ENCODE measurements at regions not wholly inside any gene's neighbourhood (a gene's known extent, or its start where the extent isn't known, plus 50 kb on each side); places are given as distances from the start of the nearest gene placed in this dataset.
A peak's percentile ranks its signal among the peaks of the same experiment; 100 is the strongest.
"Not testable (repeated sequence)": the region's sequence is repeated elsewhere in the genome, so short reads cannot be mapped to it uniquely, and the experiment has no call there.

GRCh38 chr15:24318981-24319380 is 356.6 kb upstream of the NPAP1 start:
- intact Hi-C loops (cut with micrococcal nuclease): no loop called here
- Histone ChIP-seq H3K4me3 (ENCODE audit: low read length) (no peak overlapping the region), H3K79me2 (ENCODE audit: low read length) (no peaks in the 10 kb centered on the region), H3K4me1 (ENCODE audit: insufficient read depth, low read length) (no peaks in the 10 kb centered on the region), H3K9me2 (replicated peaks; ENCODE audit: low read length) (no peaks in the 10 kb centered on the region), H3F3A (ENCODE audit: low read length, unreplicated experiment) (no peaks in the 10 kb centered on the region), H3K4me2 (ENCODE audit: low read length) (no peak overlapping the region), H3K36me3 (ENCODE audit: low read depth, low read length) (no peaks in the 10 kb centered on the region), H3K27me3 (ENCODE audit: low read length) (no peaks in the 10 kb centered on the region), H3K9me3 (ENCODE audit: low read length) (no peaks in the 10 kb centered on the region), H3K9ac (ENCODE audit: low read length) (no peak overlapping the region), H2AFZ (ENCODE audit: low read length) (no peak overlapping the region), H3K27ac (ENCODE audit: low read length) (no peak overlapping the region), H4K20me1 (ENCODE audit: low read length) (no peaks in the 10 kb centered on the region)
- no TSS peak for BruUV-seq (replicated peaks)
- DNase-seq (peak; percentile 25), ATAC-seq (no peak)
- POLR2A ChIA-PET (ENCODE audit: unreplicated experiment): no interaction called here
- CTCF ChIA-PET: no interaction called here
- TF ChIP-seq EZH2 (IDR thresholded peaks at IDR 0.05; ENCODE audit: low read length, unreplicated experiment) (no peak), CTCF (conservative IDR thresholded peaks at IDR 0.05; ENCODE audit: low read depth, low read length) (no peak), EZH2phosphoT487 (IDR thresholded peaks at IDR 0.05; ENCODE audit: borderline replicate concordance, low read length) (no peak)

GRCh38 chr15:24324096-24324495 is 351.5 kb upstream of the NPAP1 start:
- POLR2A ChIA-PET (ENCODE audit: unreplicated experiment); H3K36me3 ChIP-seq (ENCODE audit: low read depth, low read length): not testable (repeated sequence)

GRCh38 chr15:24326513-24326912 is 349.1 kb upstream of the NPAP1 start:
- H3K27ac ChIP-seq (ENCODE audit: low read length); POLR2A ChIA-PET (ENCODE audit: unreplicated experiment); H3K36me3 ChIP-seq (ENCODE audit: low read depth, low read length); H2AFZ ChIP-seq (ENCODE audit: low read length); H3K9ac ChIP-seq (ENCODE audit: low read length); H3K9me2 ChIP-seq (replicated peaks; ENCODE audit: low read length); H3K9me3 ChIP-seq (ENCODE audit: low read length); DNase-seq; H3K79me2 ChIP-seq (ENCODE audit: low read length); H3K27me3 ChIP-seq (ENCODE audit: low read length); H3K4me2 ChIP-seq (ENCODE audit: low read length); CTCF ChIA-PET; H3F3A ChIP-seq (ENCODE audit: low read length, unreplicated experiment); H3K4me1 ChIP-seq (ENCODE audit: insufficient read depth, low read length); H4K20me1 ChIP-seq (ENCODE audit: low read length); BruUV-seq (replicated peaks); ATAC-seq; intact Hi-C loops (cut with micrococcal nuclease); H3K4me3 ChIP-seq (ENCODE audit: low read length): not testable (repeated sequence)

More at GRCh38 chr15:24324096-24324495, 351.5 kb upstream of the NPAP1 start:
- H4K20me1 ChIP-seq (ENCODE audit: low read length); ATAC-seq; H3K9me3 ChIP-seq (ENCODE audit: low read length); H3K4me2 ChIP-seq (ENCODE audit: low read length); DNase-seq; H3K4me1 ChIP-seq (ENCODE audit: insufficient read depth, low read length); H3K27ac ChIP-seq (ENCODE audit: low read length); H3K27me3 ChIP-seq (ENCODE audit: low read length); H3K9me2 ChIP-seq (replicated peaks; ENCODE audit: low read length); BruUV-seq (replicated peaks); intact Hi-C loops (cut with micrococcal nuclease); H3K79me2 ChIP-seq (ENCODE audit: low read length); H2AFZ ChIP-seq (ENCODE audit: low read length); H3K9ac ChIP-seq (ENCODE audit: low read length); CTCF ChIA-PET; H3K4me3 ChIP-seq (ENCODE audit: low read length); H3F3A ChIP-seq (ENCODE audit: low read length, unreplicated experiment): not testable (repeated sequence)

GRCh38 chr15:24331964-24332363 is 343.6 kb upstream of the NPAP1 start:
- H3K9ac ChIP-seq (ENCODE audit: low read length); H3K27me3 ChIP-seq (ENCODE audit: low read length); BruUV-seq (replicated peaks); H4K20me1 ChIP-seq (ENCODE audit: low read length); H3K36me3 ChIP-seq (ENCODE audit: low read depth, low read length); H3K4me1 ChIP-seq (ENCODE audit: insufficient read depth, low read length); ATAC-seq; H3K79me2 ChIP-seq (ENCODE audit: low read length); H2AFZ ChIP-seq (ENCODE audit: low read length); intact Hi-C loops (cut with micrococcal nuclease); H3K27ac ChIP-seq (ENCODE audit: low read length); DNase-seq; H3K4me2 ChIP-seq (ENCODE audit: low read length); H3K4me3 ChIP-seq (ENCODE audit: low read length); H3K9me3 ChIP-seq (ENCODE audit: low read length); H3F3A ChIP-seq (ENCODE audit: low read length, unreplicated experiment); CTCF ChIA-PET; POLR2A ChIA-PET (ENCODE audit: unreplicated experiment); H3K9me2 ChIP-seq (replicated peaks; ENCODE audit: low read length): not testable (repeated sequence)

GRCh38 chr15:24341876-24342275 is 333.7 kb upstream of the NPAP1 start:
- H4K20me1 ChIP-seq (ENCODE audit: low read length); H3K79me2 ChIP-seq (ENCODE audit: low read length); BruUV-seq (replicated peaks); POLR2A ChIA-PET (ENCODE audit: unreplicated experiment); ATAC-seq; H3K27ac ChIP-seq (ENCODE audit: low read length); H3K27me3 ChIP-seq (ENCODE audit: low read length); H3K9ac ChIP-seq (ENCODE audit: low read length); H3K36me3 ChIP-seq (ENCODE audit: low read depth, low read length); H3K4me3 ChIP-seq (ENCODE audit: low read length); H3F3A ChIP-seq (ENCODE audit: low read length, unreplicated experiment); H3K9me3 ChIP-seq (ENCODE audit: low read length); H3K4me1 ChIP-seq (ENCODE audit: insufficient read depth, low read length); H2AFZ ChIP-seq (ENCODE audit: low read length); DNase-seq; H3K9me2 ChIP-seq (replicated peaks; ENCODE audit: low read length); CTCF ChIA-PET; H3K4me2 ChIP-seq (ENCODE audit: low read length); intact Hi-C loops (cut with micrococcal nuclease): not testable (repeated sequence)

GRCh38 chr15:24352777-24353176 is 322.8 kb upstream of the NPAP1 start:
- H3K9me3 ChIP-seq (ENCODE audit: low read length); H3K27me3 ChIP-seq (ENCODE audit: low read length); BruUV-seq (replicated peaks); H3K9me2 ChIP-seq (replicated peaks; ENCODE audit: low read length); H3K79me2 ChIP-seq (ENCODE audit: low read length); H4K20me1 ChIP-seq (ENCODE audit: low read length); H2AFZ ChIP-seq (ENCODE audit: low read length); ATAC-seq; H3K27ac ChIP-seq (ENCODE audit: low read length); H3K9ac ChIP-seq (ENCODE audit: low read length); H3K36me3 ChIP-seq (ENCODE audit: low read depth, low read length); intact Hi-C loops (cut with micrococcal nuclease); CTCF ChIA-PET; H3K4me3 ChIP-seq (ENCODE audit: low read length); POLR2A ChIA-PET (ENCODE audit: unreplicated experiment); H3F3A ChIP-seq (ENCODE audit: low read length, unreplicated experiment); H3K4me2 ChIP-seq (ENCODE audit: low read length); H3K4me1 ChIP-seq (ENCODE audit: insufficient read depth, low read length): not testable (repeated sequence)
- DNase-seq: peak; percentile 1
